ENCODE measurements at regions not wholly inside any gene's neighbourhood (a gene's known extent, or its start where the extent isn't known, plus 50 kb on each side); places are given as distances from the start of the nearest gene placed in this dataset.

- DNase-seq, result no peak
Observed at GRCh38 chr2:88834376-88834775, 142.9 kb downstream of the RPIA start.

GRCh38 chr2:88834866-88835265, 143.4 kb downstream of the RPIA start:
- no peak for DNase-seq

- DNase-seq, result no peak
Observed at GRCh38 chr2:88835726-88836125, 144.3 kb downstream of the RPIA start.

GRCh38 chr2:88836351-88836750, 144.9 kb downstream of the RPIA start:
- no peak for DNase-seq

GRCh38 chr2:88837511-88838160, 146.2 kb downstream of the RPIA start:
- DNase-seq, result no peak

GRCh38 chr2:88838165-88838635, 146.7 kb downstream of the RPIA start:
- DNase-seq, result no peak

- no peak for DNase-seq
Observed at GRCh38 chr2:88841224-88841929, 149.9 kb downstream of the RPIA start.

- no peak for DNase-seq
Observed at GRCh38 chr2:88842656-88843460, 151.4 kb downstream of the RPIA start.

GRCh38 chr2:88843651-88844050, 152.2 kb downstream of the RPIA start:
- DNase-seq, result no peak

GRCh38 chr2:88844960-88845359, 153.5 kb downstream of the RPIA start:
- DNase-seq, result no peak

- no peak for DNase-seq
Observed at GRCh38 chr2:88845772-88846661, 154.5 kb downstream of the RPIA start.

GRCh38 chr2:88852753-88853402, 161.4 kb downstream of the RPIA start:
- no peak for DNase-seq

GRCh38 chr2:88853403-88853790, 161.9 kb downstream of the RPIA start:
- no peak for DNase-seq

GRCh38 chr2:88854528-88854927, 163.1 kb downstream of the RPIA start:
- DNase-seq, result no peak

GRCh38 chr2:88855620-88856408, 164.3 kb downstream of the RPIA start:
- no peak for DNase-seq

GRCh38 chr2:88856409-88857135, 165.1 kb downstream of the RPIA start:
- no peak for DNase-seq

GRCh38 chr2:88857274-88857741, 165.8 kb downstream of the RPIA start:
- DNase-seq, result no peak

GRCh38 chr2:88857951-88858411, 166.5 kb downstream of the RPIA start:
- no peak for DNase-seq

GRCh38 chr2:88859461-88859860, 168.0 kb downstream of the RPIA start:
- DNase-seq, result no peak

- no peak for DNase-seq
Observed at GRCh38 chr2:88860421-88861075, 169.1 kb downstream of the RPIA start.

Data from SIG-M5 (cell line).